ENCODE measurements at regions not wholly inside any gene's neighbourhood (a gene's known extent, or its start where the extent isn't known, plus 50 kb on each side); places are given as distances from the start of the nearest gene placed in this dataset.

DNA sequence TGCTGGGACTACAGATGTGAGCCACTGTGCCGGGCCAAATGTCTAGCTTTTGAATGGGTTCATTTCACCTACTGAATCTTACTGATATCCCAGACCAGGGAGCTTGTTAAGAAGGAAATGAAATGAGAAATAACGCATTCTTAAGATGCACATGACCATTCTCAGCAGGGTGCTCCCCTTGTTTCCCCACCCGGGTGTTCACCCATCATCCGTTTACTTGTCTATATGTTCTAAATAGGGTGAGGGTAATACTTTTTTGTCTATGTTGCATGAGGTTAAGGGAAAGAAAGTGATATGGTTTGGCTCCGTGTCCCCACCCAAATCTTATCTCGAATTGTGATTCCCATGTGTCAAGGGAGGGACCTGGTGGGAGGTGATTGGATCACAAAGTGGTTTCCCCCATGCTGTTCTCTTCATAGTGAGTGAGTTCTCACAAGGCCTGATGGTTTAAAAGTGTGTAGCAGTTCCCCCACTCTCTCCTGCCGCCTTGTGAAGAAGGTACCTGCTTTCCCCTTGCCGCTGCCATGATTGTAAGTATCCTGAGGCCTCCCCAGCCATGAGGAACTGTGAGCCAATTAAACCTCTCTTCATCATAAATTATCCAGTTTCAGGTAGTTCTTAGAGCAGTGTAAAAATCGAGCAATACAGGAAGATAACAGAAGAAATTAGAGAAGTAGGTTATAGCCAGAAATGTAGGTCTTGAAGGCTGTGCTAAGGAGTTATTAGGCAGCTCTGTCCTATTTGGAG lies 129.1 kb downstream of the DDX1 start:
- TF ChIP-seq CTCF (IDR thresholded peaks at IDR 0.05) = no peak
- TF ChIP-seq ZFX (IDR thresholded peaks at IDR 0.05; ENCODE audit: borderline replicate concordance) = no peak

Measured in 22Rv1 (cell line).